ENCODE measurements at regions not wholly inside any gene's neighbourhood (a gene's known extent, or its start where the extent isn't known, plus 50 kb on each side); places are given as distances from the start of the nearest gene placed in this dataset.

DNA sequence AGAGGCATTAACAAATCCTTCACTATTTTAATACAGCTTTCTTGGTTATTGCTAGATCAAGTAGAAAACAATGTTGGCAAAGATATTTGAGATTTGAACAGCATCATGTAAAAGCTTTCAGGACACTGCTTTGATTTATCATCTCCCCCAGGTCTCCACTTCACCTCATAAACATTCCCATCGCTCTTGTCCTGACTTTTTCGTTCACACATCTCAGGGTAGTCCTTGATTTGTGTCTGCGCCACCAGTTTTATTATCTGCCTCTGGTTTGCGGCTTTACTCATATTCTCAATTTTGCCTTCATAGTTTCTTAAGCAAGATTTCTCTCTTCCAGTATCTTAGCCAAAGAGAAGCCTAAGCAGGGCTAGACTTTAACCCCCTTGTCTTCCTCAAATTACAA is 63.5 kb upstream of the ROR1 start:
- no peaks in the 10 kb centered on the region for H3K9me3 ChIP-seq
- TF ChIP-seq, protein P1, sequence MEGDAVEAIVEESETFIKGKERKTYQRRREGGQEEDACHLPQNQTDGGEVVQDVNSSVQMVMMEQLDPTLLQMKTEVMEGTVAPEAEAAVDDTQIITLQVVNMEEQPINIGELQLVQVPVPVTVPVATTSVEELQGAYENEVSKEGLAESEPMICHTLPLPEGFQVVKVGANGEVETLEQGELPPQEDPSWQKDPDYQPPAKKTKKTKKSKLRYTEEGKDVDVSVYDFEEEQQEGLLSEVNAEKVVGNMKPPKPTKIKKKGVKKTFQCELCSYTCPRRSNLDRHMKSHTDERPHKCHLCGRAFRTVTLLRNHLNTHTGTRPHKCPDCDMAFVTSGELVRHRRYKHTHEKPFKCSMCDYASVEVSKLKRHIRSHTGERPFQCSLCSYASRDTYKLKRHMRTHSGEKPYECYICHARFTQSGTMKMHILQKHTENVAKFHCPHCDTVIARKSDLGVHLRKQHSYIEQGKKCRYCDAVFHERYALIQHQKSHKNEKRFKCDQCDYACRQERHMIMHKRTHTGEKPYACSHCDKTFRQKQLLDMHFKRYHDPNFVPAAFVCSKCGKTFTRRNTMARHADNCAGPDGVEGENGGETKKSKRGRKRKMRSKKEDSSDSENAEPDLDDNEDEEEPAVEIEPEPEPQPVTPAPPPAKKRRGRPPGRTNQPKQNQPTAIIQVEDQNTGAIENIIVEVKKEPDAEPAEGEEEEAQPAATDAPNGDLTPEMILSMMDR (IDR thresholded peaks at IDR 0.05) = no peak
- TF ChIP-seq POLR2A (IDR thresholded peaks at IDR 0.05) = no peak
- DNase-seq (no peak), ATAC-seq (no peak)
- no peak overlapping the region for H3K4me3 ChIP-seq
- intact Hi-C loops (cut with DNase I) = no loop called here
- H3K27ac ChIP-seq = no peak overlapping the region
- no peaks in the 10 kb centered on the region for H3K36me3 ChIP-seq (replicated peaks in 1 of 2; ENCODE audit: insufficient read depth in 1 of 2, low read depth in 2 of 2)
- H3K27me3 ChIP-seq = no peaks in the 10 kb centered on the region
- 72 to 73% methylated on average over 4 of the region's 4 CpGs for WGBS, 2 donors
- peaks cover 47% of the 10 kb centered on the region for H3K4me1 ChIP-seq

GRCh38 chr1:63710761-63711380 is 62.9 kb upstream of the ROR1 start:
- no peak for DNase-seq
- Histone ChIP-seq H3K27me3 (no peaks in the 10 kb centered on the region), H3K4me1 (peaks cover 41% of the 10 kb centered on the region), H3K27ac (no peak overlapping the region), H3K4me3 (no peak overlapping the region), H3K9me3 (no peaks in the 10 kb centered on the region), H3K36me3 (replicated peaks in 1 of 2; ENCODE audit: insufficient read depth in 1 of 2, low read depth in 2 of 2) (no peaks in the 10 kb centered on the region)
- 94 to 95% methylated on average over 1 of the region's 1 CpG for WGBS, 2 donors
- no peak for ATAC-seq
- TF ChIP-seq, protein P1 (IDR thresholded peaks at IDR 0.05) = no peak
- no peak for TF ChIP-seq POLR2A (IDR thresholded peaks at IDR 0.05)
- intact Hi-C loops (cut with DNase I) = no loop called here

GRCh38 chr1:63713041-63713440 is 60.8 kb upstream of the ROR1 start:
- DNase-seq = no peak
- H3K4me1 ChIP-seq = peaks cover 29% of the 10 kb centered on the region
- H3K27ac ChIP-seq = no peak overlapping the region
- H3K27me3 ChIP-seq = no peaks in the 10 kb centered on the region
- ATAC-seq = no peak
- no peaks in the 10 kb centered on the region for H3K9me3 ChIP-seq
- TF ChIP-seq POLR2A (IDR thresholded peaks at IDR 0.05) = no peak
- TF ChIP-seq, protein P1 (IDR thresholded peaks at IDR 0.05) = no peak
- intact Hi-C loops (cut with DNase I) = no loop called here
- H3K36me3 ChIP-seq (replicated peaks in 1 of 2; ENCODE audit: insufficient read depth in 1 of 2, low read depth in 2 of 2) = no peaks in the 10 kb centered on the region
- H3K4me3 ChIP-seq = no peak overlapping the region
- 86 to 92% methylated on average over 3 of the region's 3 CpGs for WGBS, 2 donors

DNA sequence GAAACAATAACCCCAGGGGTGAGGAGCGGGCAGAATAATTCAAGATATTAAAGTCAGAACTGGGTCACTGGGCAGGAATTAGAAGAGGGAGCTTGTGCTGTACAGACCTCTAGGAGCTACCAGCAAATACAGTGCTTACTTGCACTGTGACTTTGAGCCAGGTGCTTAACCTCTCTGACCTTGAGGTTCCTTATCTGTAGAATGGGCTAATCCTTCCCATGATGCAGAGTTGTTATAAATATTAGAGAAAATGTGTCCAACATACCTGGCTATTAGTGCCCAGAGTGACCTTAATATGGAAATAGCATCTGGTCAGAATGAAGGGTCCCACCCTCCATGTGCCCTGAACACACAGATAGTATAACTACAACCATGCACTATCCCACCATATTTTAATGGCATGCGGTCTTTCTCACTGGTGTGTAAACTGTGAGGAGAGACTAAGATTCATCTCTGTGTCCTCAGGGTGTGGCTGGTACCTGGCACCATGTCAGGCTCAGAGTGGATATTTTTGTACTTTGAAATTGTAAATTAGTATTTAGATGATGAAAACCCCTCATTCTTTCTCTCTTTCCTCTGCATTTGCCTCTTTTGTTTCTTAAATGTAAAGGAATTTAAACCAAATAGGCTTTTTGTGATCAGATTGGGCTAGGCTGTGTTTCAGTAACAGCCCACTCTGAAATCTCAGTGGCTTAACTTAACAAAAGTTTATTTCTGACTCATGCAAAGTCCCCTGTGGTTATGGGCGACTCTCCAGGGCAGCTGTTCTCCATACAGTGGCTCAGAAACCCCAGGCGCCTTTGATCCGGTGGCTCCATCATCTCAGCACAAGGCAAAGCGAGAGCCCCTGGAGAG is 60.0 kb upstream of the ROR1 start:
- Histone ChIP-seq H3K27me3 (no peaks in the 10 kb centered on the region), H3K4me1 (peaks cover 32% of the 10 kb centered on the region), H3K9me3 (no peaks in the 10 kb centered on the region), H3K36me3 (replicated peaks in 1 of 2; ENCODE audit: insufficient read depth in 1 of 2, low read depth in 2 of 2) (no peaks in the 10 kb centered on the region), H3K4me3 (no peak overlapping the region), H3K27ac (no peak overlapping the region)
- TF ChIP-seq, protein P1 (IDR thresholded peaks at IDR 0.05) = no peak
- TF ChIP-seq POLR2A (IDR thresholded peaks at IDR 0.05) = no peak
- 81 to 87% methylated on average over 6 of the region's 6 CpGs for WGBS, 2 donors
- ATAC-seq (no peak), DNase-seq (peak in 1 of 4 donors; percentile 20)
- intact Hi-C loops (cut with DNase I) = no loop called here

DNA sequence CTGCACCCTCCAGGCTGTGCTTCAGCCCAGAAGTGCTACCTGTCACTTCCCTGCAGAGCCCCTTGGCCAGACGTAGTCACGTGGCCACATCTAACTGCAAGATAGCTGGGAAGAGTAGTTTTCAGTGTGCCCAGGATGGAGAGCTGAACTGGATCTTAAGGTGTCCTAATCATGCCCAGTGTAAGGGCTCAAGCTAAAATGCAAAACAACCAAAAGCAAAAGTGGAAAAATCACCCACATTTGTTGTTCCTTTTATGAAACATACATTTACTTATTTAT is 59.4 kb upstream of the ROR1 start:
- peaks cover 34% of the 10 kb centered on the region for H3K4me1 ChIP-seq
- no peak overlapping the region for H3K27ac ChIP-seq
- DNase-seq = no peak
- no peak for ATAC-seq
- H3K36me3 ChIP-seq (replicated peaks in 1 of 2; ENCODE audit: insufficient read depth in 1 of 2, low read depth in 2 of 2) = no peaks in the 10 kb centered on the region
- intact Hi-C loops (cut with DNase I) = no loop called here
- H3K9me3 ChIP-seq = no peaks in the 10 kb centered on the region
- WGBS, 2 donors = 64 to 76% methylated on average over 2 of the region's 2 CpGs
- no peak for TF ChIP-seq POLR2A (IDR thresholded peaks at IDR 0.05)
- TF ChIP-seq, protein P1 (IDR thresholded peaks at IDR 0.05) = no peak
- no peak overlapping the region for H3K4me3 ChIP-seq
- H3K27me3 ChIP-seq = no peaks in the 10 kb centered on the region
